OCI-LY7 (cell line): ENCODE measurements at regions not wholly inside any gene's neighbourhood (a gene's known extent, or its start where the extent isn't known, plus 50 kb on each side); places are given as distances from the start of the nearest gene placed in this dataset.

Experiments
- CTCF ChIP-seq: fragments of 200-600 bp; sonication (generic); conservative IDR thresholded peaks from 2 replicates; pipeline ENCODE4 v1.5.1; 2014; ENCODE audit warnings: mild to moderate bottlenecking, antibody characterized with exemption, low read length, moderate library complexity, mixed read lengths
- EZH2phosphoT487 ChIP-seq: fragments of 200-600 bp; sonication (generic); IDR thresholded peaks from 2 replicates; pipeline ENCODE4 v1.6.1; 2018; ENCODE audit warnings: low read depth, borderline replicate concordance, mild to moderate bottlenecking, mixed run types, antibody characterized with exemption, low read length, moderate library complexity, mixed read lengths

- TF ChIP-seq CTCF = no peak
- no peak for TF ChIP-seq EZH2phosphoT487
Measured at GRCh38 chr7:118298771-118299170, 74.3 kb downstream of the ANKRD7 start.
